A673 (cell line): ENCODE measurements at regions not wholly inside any gene's neighbourhood (a gene's known extent, or its start where the extent isn't known, plus 50 kb on each side); places are given as distances from the start of the nearest gene placed in this dataset.

ENCODE experiments used
- BruUV-seq: library from RNA; stranded (reverse); fragments of 400-500 nt; replicated peaks from 2 replicates; lab custom pipeline; 2021; lab: Mats Ljungman, UMichigan
- CTCF ChIA-PET: fragments of 300-600 bp; sonication (Branson Sonifier 250); formaldehyde crosslinking; loops from one replicate; lab custom pipeline; 2022; ENCODE audit warnings: antibody characterized with exemption; lab: Charles Lee
- POLR2A ChIA-PET: fragments of 300-600 bp; sonication (Branson Sonifier 250); formaldehyde crosslinking; loops from one replicate; lab custom pipeline; 2022; ENCODE audit warnings: antibody characterized with exemption; ENCODE audit not compliant: low non-redundant PET; lab: Charles Lee
- DNase-seq: peaks from one replicate; pipeline ENCODE4 v3.0.0-alpha.2; 2015; ENCODE audit warnings: low spot score
- H3K27ac ChIP-seq: fragments of 200-600 bp; sonication (generic); 2 replicates; pipeline ENCODE4 v1.5.1; 2016; ENCODE audit warnings: mixed run types, low read depth, mild to moderate bottlenecking, mixed read lengths, antibody characterized with exemption, low read length; ENCODE audit not compliant: poor library complexity, severe bottlenecking
- H3K27me3 ChIP-seq: fragments of 200-600 bp; sonication (generic); replicated peaks from 2 replicates; pipeline ENCODE4 v1.6.1; 2017; ENCODE audit warnings: mixed run types, low read depth, mild to moderate bottlenecking, mixed read lengths, antibody characterized with exemption, low read length; ENCODE audit not compliant: insufficient read depth, poor library complexity
- H3K36me3 ChIP-seq: fragments of 200-600 bp; sonication (generic); 2 replicates; pipeline ENCODE4 v1.6.1; 2016; ENCODE audit warnings: mixed run types, mild to moderate bottlenecking, mixed read lengths, antibody characterized with exemption, low read length; ENCODE audit not compliant: insufficient read depth, poor library complexity, severe bottlenecking
- H3K4me1 ChIP-seq: fragments of 200-600 bp; sonication (generic); 2 replicates; pipeline ENCODE4 v1.6.1; 2017; ENCODE audit warnings: mixed run types, mild to moderate bottlenecking, mixed read lengths, antibody characterized with exemption, low read length; ENCODE audit not compliant: insufficient read depth, poor library complexity, severe bottlenecking
- H3K4me3 ChIP-seq: fragments of 200-600 bp; sonication (generic); 2 replicates; pipeline ENCODE4 v1.5.1; 2016; ENCODE audit warnings: low read depth, mixed run types, mild to moderate bottlenecking, mixed read lengths, low read length; ENCODE audit not compliant: poor library complexity, severe bottlenecking
- H3K9me3 ChIP-seq: fragments of 200-600 bp; sonication (generic); 2 replicates; pipeline ENCODE4 v1.6.1; 2016; ENCODE audit warnings: mixed run types, low read depth, mild to moderate bottlenecking, mixed read lengths, antibody characterized with exemption, low read length; ENCODE audit not compliant: poor library complexity, severe bottlenecking
- EZH2 ChIP-seq: fragments of 200-600 bp; sonication (generic); IDR thresholded peaks from 2 replicates; pipeline ENCODE4 v1.6.1; 2017; ENCODE audit warnings: borderline replicate concordance, low read depth, mild to moderate bottlenecking, mixed read lengths, antibody characterized with exemption, low read length; ENCODE audit not compliant: poor library complexity, severe bottlenecking
- intact Hi-C: fragments of 100-400 bp; cut with micrococcal nuclease; formaldehyde crosslinking; loops from one replicate; pipeline ENCODE4 v1.10.0; 2022; ENCODE audit not compliant: unreplicated experiment
- TF ChIP-seq, protein P1 (sequence below): fragments of 300-800, 200-600 bp; sonication (generic); conservative IDR thresholded peaks from 2 replicates; pipeline ENCODE4 v1.5.1; 2017; ENCODE audit warnings: low read depth, mild to moderate bottlenecking, antibody characterized with exemption, low read length, moderate library complexity, mixed read lengths

DNA sequence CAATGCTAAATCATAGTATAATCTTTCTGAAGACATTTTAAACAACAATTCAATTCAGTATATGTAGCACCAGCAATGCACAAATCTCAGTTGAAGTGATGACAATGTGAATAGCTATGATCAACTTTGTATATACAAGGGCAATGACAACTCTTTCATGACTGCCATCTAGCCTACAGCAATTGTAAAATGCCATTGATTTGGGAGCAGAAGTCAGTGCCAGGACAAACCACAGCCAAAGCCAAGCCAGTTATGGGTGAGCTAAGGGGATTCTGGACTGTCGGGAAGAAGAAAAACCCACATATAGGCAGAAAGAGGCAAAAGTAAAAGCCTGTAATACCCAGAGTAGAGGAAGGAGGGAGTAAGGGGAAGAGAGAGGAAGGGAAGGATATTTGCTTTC, 238.6 kb downstream of the MID1IP1 start:
- no peaks in the 10 kb centered on the region for H3K9me3 ChIP-seq
- no peaks in the 10 kb centered on the region for H3K36me3 ChIP-seq
- POLR2A ChIA-PET: no interaction called here
- intact Hi-C loops: no loop called here
- DNase-seq: no peak
- H3K4me1 ChIP-seq: no peaks in the 10 kb centered on the region
- BruUV-seq: no TSS peak
- CTCF ChIA-PET: no interaction called here
- no peak overlapping the region for H3K27ac ChIP-seq
- TF ChIP-seq, protein P1, sequence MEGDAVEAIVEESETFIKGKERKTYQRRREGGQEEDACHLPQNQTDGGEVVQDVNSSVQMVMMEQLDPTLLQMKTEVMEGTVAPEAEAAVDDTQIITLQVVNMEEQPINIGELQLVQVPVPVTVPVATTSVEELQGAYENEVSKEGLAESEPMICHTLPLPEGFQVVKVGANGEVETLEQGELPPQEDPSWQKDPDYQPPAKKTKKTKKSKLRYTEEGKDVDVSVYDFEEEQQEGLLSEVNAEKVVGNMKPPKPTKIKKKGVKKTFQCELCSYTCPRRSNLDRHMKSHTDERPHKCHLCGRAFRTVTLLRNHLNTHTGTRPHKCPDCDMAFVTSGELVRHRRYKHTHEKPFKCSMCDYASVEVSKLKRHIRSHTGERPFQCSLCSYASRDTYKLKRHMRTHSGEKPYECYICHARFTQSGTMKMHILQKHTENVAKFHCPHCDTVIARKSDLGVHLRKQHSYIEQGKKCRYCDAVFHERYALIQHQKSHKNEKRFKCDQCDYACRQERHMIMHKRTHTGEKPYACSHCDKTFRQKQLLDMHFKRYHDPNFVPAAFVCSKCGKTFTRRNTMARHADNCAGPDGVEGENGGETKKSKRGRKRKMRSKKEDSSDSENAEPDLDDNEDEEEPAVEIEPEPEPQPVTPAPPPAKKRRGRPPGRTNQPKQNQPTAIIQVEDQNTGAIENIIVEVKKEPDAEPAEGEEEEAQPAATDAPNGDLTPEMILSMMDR: no peak
- no peak for TF ChIP-seq EZH2
- H3K27me3 ChIP-seq: peaks cover 5% of the 10 kb centered on the region
- H3K4me3 ChIP-seq: no peak overlapping the region

DNA sequence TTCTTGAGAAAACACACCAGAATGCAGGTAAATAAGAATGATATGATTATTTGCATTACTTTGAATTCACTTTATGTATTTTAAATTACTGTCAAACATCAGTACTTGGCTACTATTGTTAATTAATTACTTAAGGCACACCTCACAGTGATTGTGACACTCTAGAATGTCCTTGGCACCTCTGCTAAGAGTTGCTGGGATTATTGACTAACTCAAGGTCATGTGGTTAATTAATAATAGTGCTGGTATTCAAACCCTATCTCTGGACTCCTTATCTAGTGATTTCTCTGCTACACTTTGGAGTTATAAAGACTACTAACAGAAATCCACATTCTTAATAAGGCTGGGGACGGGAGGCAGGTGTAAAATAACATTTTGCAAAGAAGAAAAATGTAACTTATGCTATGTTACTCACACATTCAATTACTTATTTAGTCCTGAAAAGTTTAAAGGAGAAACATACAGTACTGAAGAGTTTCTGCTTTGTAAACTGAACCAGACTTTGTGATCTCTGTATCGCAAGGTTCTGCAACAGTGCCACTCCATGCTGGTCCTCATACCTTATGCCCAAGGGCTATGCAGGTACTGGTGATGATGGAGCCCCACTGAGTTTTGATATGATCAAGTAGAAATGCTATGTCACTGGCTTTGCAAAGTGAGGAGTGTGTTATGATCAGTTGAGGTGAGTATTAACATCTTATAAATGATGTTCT, 242.7 kb downstream of the MID1IP1 start:
- no TSS peak for BruUV-seq
- no peak overlapping the region for H3K4me3 ChIP-seq

DNA sequence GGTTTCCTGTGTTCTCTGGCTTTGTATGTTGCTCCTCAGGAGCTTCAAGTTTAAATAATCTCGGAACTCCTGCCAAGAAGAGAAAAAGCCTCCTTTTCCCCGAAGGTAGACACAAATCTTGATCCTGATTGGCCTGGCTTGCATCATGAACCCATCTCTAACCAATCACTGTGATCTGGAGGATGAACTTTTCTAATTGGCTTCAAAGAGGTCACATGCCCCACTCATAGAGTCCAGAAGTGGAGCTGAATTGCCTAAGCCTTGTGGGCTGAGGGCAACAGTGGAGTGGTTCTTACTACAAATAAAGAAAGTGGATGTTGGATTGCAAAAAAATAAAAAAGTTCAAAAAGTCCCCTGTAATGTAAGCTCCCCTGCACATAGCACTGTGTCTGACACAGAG, 245.9 kb downstream of the MID1IP1 start:
- no peak overlapping the region for H3K4me3 ChIP-seq
- CTCF ChIA-PET: no interaction called here
- POLR2A ChIA-PET: no interaction called here
- H3K36me3 ChIP-seq: no peaks in the 10 kb centered on the region
- H3K9me3 ChIP-seq: no peaks in the 10 kb centered on the region
- BruUV-seq: no TSS peak
- no peaks in the 10 kb centered on the region for H3K4me1 ChIP-seq
- H3K27me3 ChIP-seq: no peaks in the 10 kb centered on the region
- DNase-seq: no peak
- no peak for TF ChIP-seq EZH2
- H3K27ac ChIP-seq: no peak overlapping the region
- intact Hi-C loops: no loop called here

More for the DNA sequence above, 242.7 kb downstream of the MID1IP1 start:
- DNase-seq: no peak
- Histone ChIP-seq H3K36me3 (no peaks in the 10 kb centered on the region), H3K9me3 (no peaks in the 10 kb centered on the region), H3K4me1 (no peaks in the 10 kb centered on the region), H3K27me3 (peaks cover 5% of the 10 kb centered on the region), H3K27ac (no peak overlapping the region)
- CTCF ChIA-PET: no interaction called here
- intact Hi-C loops: no loop called here
- TF ChIP-seq EZH2: no peak
- TF ChIP-seq, protein P1: no peak
- POLR2A ChIA-PET: no interaction called here

DNA sequence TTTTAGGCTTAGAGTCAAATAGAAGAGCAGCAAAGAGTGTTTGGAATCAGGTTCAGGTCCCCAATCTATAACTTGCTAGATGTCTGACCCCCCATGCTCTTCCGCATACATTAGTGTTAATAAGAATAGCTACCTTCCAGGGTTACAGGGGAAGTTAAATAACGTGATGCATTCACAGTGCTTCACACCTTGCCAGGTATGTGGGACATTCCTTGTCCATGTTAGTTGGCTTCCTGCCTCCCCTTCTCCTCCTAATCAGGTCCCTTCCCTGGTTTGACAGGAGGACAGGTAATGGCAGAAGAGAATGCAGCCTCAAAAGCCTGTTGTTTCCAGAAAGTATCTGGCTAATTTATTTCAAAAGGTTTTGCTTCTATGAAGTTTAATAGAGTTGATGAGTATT, 248.7 kb downstream of the MID1IP1 start:
- no peaks in the 10 kb centered on the region for H3K36me3 ChIP-seq
- POLR2A ChIA-PET: no interaction called here
- no peaks in the 10 kb centered on the region for H3K4me1 ChIP-seq
- no peaks in the 10 kb centered on the region for H3K9me3 ChIP-seq
- BruUV-seq: no TSS peak
- TF ChIP-seq, protein P1: no peak
- no peak for TF ChIP-seq EZH2
- intact Hi-C loops: no loop called here
- CTCF ChIA-PET: no interaction called here
- DNase-seq: no peak
- H3K27ac ChIP-seq: no peak overlapping the region
- no peaks in the 10 kb centered on the region for H3K27me3 ChIP-seq
- no peak overlapping the region for H3K4me3 ChIP-seq
